H1 (cell line): ENCODE measurements at regions not wholly inside any gene's neighbourhood (a gene's known extent, or its start where the extent isn't known, plus 50 kb on each side); places are given as distances from the start of the nearest gene placed in this dataset.
A peak's percentile ranks its signal among the peaks of the same experiment; 100 is the strongest.

Source experiments
- CTCF ChIA-PET: fragments of 300-600 bp; sonication (Branson Sonifier 250); formaldehyde crosslinking; loops from one replicate; lab custom pipeline; 2021; ENCODE audit not compliant: partially characterized antibody; lab: Charles Lee
- POLR2A ChIA-PET: fragments of 300-600 bp; sonication (Branson Sonifier 250); formaldehyde crosslinking; loops from one replicate; lab custom pipeline; 2021; ENCODE audit warnings: inconsistent platforms; ENCODE audit not compliant: partially characterized antibody; lab: Charles Lee
- DNase-seq, 2 experiments: peaks; one replicate each; pipeline versions ENCODE4 v3.0.0 to v3.0.0-alpha.2; 2010 to 2022; ENCODE audit warnings: low spot score in 2 of 2, low read depth in 1 of 2, mixed read lengths in 1 of 2
- FAIRE-seq: peaks from 2 replicates; lab custom pipeline; 2011; peaks lifted over from hg19 to GRCh38; lab: Jason Lieb, UNC
- H2AFZ ChIP-seq: 2 replicates; pipeline ENCODE4 v1.8.1; 2012; ENCODE audit warnings: low read length, inconsistent platforms
- H2AK5ac ChIP-seq: 2 replicates; pipeline ENCODE4 v1.6.1; 2013; ENCODE audit warnings: low read depth, low read length
- H2BK120ac ChIP-seq: replicated peaks from 2 replicates; pipeline ENCODE3; 2013; ENCODE audit warnings: low read depth, low read length, inconsistent platforms
- H2BK12ac ChIP-seq: 2 replicates; pipeline ENCODE4 v1.6.1; 2013; ENCODE audit warnings: low read depth, low read length
- H2BK15ac ChIP-seq: 2 replicates; pipeline ENCODE4 v1.6.1; 2013; ENCODE audit warnings: low read length
- H2BK20ac ChIP-seq: 2 replicates; pipeline ENCODE4 v1.6.1; 2013; ENCODE audit warnings: low read length
- H2BK5ac ChIP-seq: 2 replicates; pipeline ENCODE4 v1.6.1; 2013; ENCODE audit warnings: low read depth, low read length
- H3K14ac ChIP-seq: 2 replicates; pipeline ENCODE4 v1.6.1; 2013; ENCODE audit warnings: inconsistent platforms; ENCODE audit not compliant: insufficient read length
- H3K18ac ChIP-seq: 2 replicates; pipeline ENCODE4 v1.6.1; 2013; ENCODE audit warnings: low read length; ENCODE audit errors: extremely low read depth
- H3K23ac ChIP-seq: 2 replicates; pipeline ENCODE4 v1.6.1; 2013; ENCODE audit warnings: inconsistent platforms; ENCODE audit not compliant: insufficient read length
- H3K23me2 ChIP-seq: 2 replicates; pipeline ENCODE4 v1.6.1; 2013; ENCODE audit warnings: low read depth, low read length
- H3K27ac ChIP-seq: 2 replicates; pipeline ENCODE4 v1.6.1; 2011; ENCODE audit warnings: low read depth, low read length, inconsistent platforms
- H3K27me3 ChIP-seq, 4 experiments: replicated peaks in 1 of 4; 1 replicate in 1 of 4; 2 replicates in 3 of 4; pipeline versions ENCODE4 v1.6.1 to v1.8.1; 2011 to 2013; ENCODE audit warnings: low read length in 3 of 4, mild to moderate bottlenecking in 3 of 4, inconsistent platforms in 2 of 4, mixed read lengths in 2 of 4, moderate library complexity in 1 of 4; ENCODE audit not compliant: control insufficient read depth in 3 of 4, insufficient read depth in 3 of 4; ENCODE audit errors: extremely low read depth in 1 of 4
- H3K36me3 ChIP-seq, 4 experiments: 2 replicates each; pipeline versions ENCODE4 v1.6.1 to v1.8.1; 2011 to 2013; ENCODE audit warnings: mild to moderate bottlenecking in 4 of 4, low read length in 3 of 4, moderate library complexity in 2 of 4, control low read depth in 1 of 4, inconsistent platforms in 1 of 4; ENCODE audit not compliant: insufficient read depth in 4 of 4, control insufficient read depth in 2 of 4
- H3K4ac ChIP-seq: replicated peaks from 2 replicates; pipeline ENCODE3; 2013; ENCODE audit warnings: low read length, low read depth, mixed read lengths, inconsistent platforms; ENCODE audit not compliant: insufficient read length
- H3K4me1 ChIP-seq, 4 experiments: replicated peaks in 1 of 4; 1 replicate in 1 of 4; 2 replicates in 3 of 4; pipeline versions ENCODE4 v1.6.1 to v1.8.1; 2011 to 2013; ENCODE audit warnings: low read length in 3 of 4, inconsistent platforms in 2 of 4, mixed read lengths in 1 of 4; ENCODE audit not compliant: insufficient read depth in 4 of 4, control insufficient read depth in 3 of 4
- H3K4me2 ChIP-seq, 2 experiments: 2 replicates each; pipeline versions ENCODE4 v1.6.1 to v1.8.1; 2011 to 2013; ENCODE audit warnings: low read depth in 2 of 2, low read length in 2 of 2, control low read depth in 1 of 2, inconsistent platforms in 1 of 2, mild to moderate bottlenecking in 1 of 2; ENCODE audit not compliant: insufficient read depth in 1 of 2
- H3K4me3 ChIP-seq, 4 experiments: fragments of 200-600, 300-600 bp in 1 of 4; sonication (generic), shearing (Covaris generic), sonication (Bioruptor Twin) in 1 of 4; 2 replicates each; pipeline versions ENCODE4 v1.5.1 to v1.8.1; 2011 to 2016; ENCODE audit warnings: low read length in 4 of 4, low read depth in 3 of 4, control low read depth in 2 of 4, inconsistent platforms in 2 of 4, mild to moderate bottlenecking in 2 of 4, mixed read lengths in 1 of 4, moderate library complexity in 1 of 4; ENCODE audit not compliant: insufficient read depth in 2 of 4; ENCODE audit errors: extremely low read depth in 1 of 4
- H3K56ac ChIP-seq: replicated peaks from 2 replicates; pipeline ENCODE3; 2013; ENCODE audit warnings: low read depth, mild to moderate bottlenecking, mixed read lengths, low read length, inconsistent platforms; ENCODE audit not compliant: insufficient read length
- H3K79me1 ChIP-seq: 2 replicates; pipeline ENCODE4 v1.6.1; 2013; ENCODE audit warnings: low read depth, low read length, control low read depth
- H3K79me2 ChIP-seq, 2 experiments: 2 replicates each; pipeline versions ENCODE4 v1.6.1 to v1.8.1; 2012 to 2013; ENCODE audit warnings: low read length in 2 of 2, mild to moderate bottlenecking in 2 of 2, inconsistent platforms in 1 of 2; ENCODE audit not compliant: insufficient read depth in 2 of 2, control insufficient read depth in 1 of 2
- H3K9ac ChIP-seq, 4 experiments: replicated peaks in 1 of 4; 1 replicate in 1 of 4; 2 replicates in 3 of 4; pipeline versions ENCODE4 v1.6.1 to v1.8.1; 2011 to 2013; ENCODE audit warnings: low read depth in 3 of 4, low read length in 3 of 4, control low read depth in 2 of 4, mild to moderate bottlenecking in 2 of 4, moderate library complexity in 2 of 4, inconsistent platforms in 1 of 4; ENCODE audit errors: extremely low read depth in 1 of 4
- H3K9me3 ChIP-seq, 2 experiments: 2 replicates each; pipeline versions ENCODE4 v1.6.1 to v1.8.1; 2012 to 2013; ENCODE audit warnings: mild to moderate bottlenecking in 2 of 2, moderate library complexity in 2 of 2, control low read depth in 1 of 2, inconsistent platforms in 1 of 2, low read depth in 1 of 2, low read length in 1 of 2, mixed read lengths in 1 of 2; ENCODE audit not compliant: insufficient read depth in 2 of 2
- H4K20me1 ChIP-seq, 2 experiments: replicated peaks in 1 of 2; 2 replicates each; pipeline versions ENCODE3 to v1.8.1; 2011 to 2013; ENCODE audit warnings: inconsistent platforms in 2 of 2, low read length in 2 of 2, mild to moderate bottlenecking in 1 of 2; ENCODE audit not compliant: insufficient read depth in 2 of 2, control insufficient read depth in 1 of 2
- H4K5ac ChIP-seq: 2 replicates; pipeline ENCODE4 v1.6.1; 2013; ENCODE audit warnings: low read length, low read depth, mixed read lengths, inconsistent platforms; ENCODE audit not compliant: insufficient read length
- H4K8ac ChIP-seq: 2 replicates; pipeline ENCODE4 v1.8.0; 2013; ENCODE audit warnings: mild to moderate bottlenecking, moderate library complexity, low read length, inconsistent platforms; ENCODE audit not compliant: insufficient read depth; ENCODE audit errors: extremely low read depth
- H4K91ac ChIP-seq: replicated peaks from 2 replicates; pipeline ENCODE3; 2013; ENCODE audit warnings: low read length, mixed read lengths, inconsistent platforms; ENCODE audit not compliant: insufficient read length
- CBX5 ChIP-seq: fragments of 300-800, 300-1000 bp; sonication (generic); IDR thresholded peaks from 2 replicates; pipeline ENCODE4 v1.7.1; 2016; ENCODE audit warnings: antibody characterized with exemption, low read length, low read depth
- FOSL1 ChIP-seq: IDR thresholded peaks from 2 replicates; pipeline ENCODE4 v1.6.1; 2011; ENCODE audit warnings: mild to moderate bottlenecking, low read depth, low read length, moderate library complexity; ENCODE audit not compliant: insufficient read depth
- KDM4A ChIP-seq: IDR thresholded peaks from one replicate; pipeline ENCODE4 v1.7.1; 2012; ENCODE audit warnings: low read depth, mild to moderate bottlenecking, moderate library complexity, low read length, inconsistent platforms; ENCODE audit not compliant: severe bottlenecking
- MAFK ChIP-seq: IDR thresholded peaks from 2 replicates; pipeline ENCODE4 v1.6.1; 2012; ENCODE audit warnings: low read depth, mild to moderate bottlenecking, improper control_type of control experiment, low read length
- SAP30 ChIP-seq: fragments of 300-600 bp; sonication (generic); IDR thresholded peaks from 2 replicates; pipeline ENCODE4 v1.7.1; 2012; ENCODE audit warnings: low read length, moderate library complexity, mild to moderate bottlenecking, inconsistent platforms; ENCODE audit not compliant: insufficient read depth, insufficient replicate concordance
- SIN3A ChIP-seq, 2 experiments: IDR thresholded peaks in 1 of 2; conservative IDR thresholded peaks in 1 of 2; 2 replicates each; pipeline ENCODE4 v1.6.1; 2011 to 2012; ENCODE audit warnings: low read length in 2 of 2, improper control_type of control experiment in 1 of 2, low read depth in 1 of 2, mild to moderate bottlenecking in 1 of 2
- SIRT6 ChIP-seq: IDR thresholded peaks from one replicate; pipeline ENCODE4 v1.7.1; 2012; ENCODE audit warnings: low read length, inconsistent platforms
- TAF7 ChIP-seq: optimal IDR thresholded peaks from 2 replicates; pipeline ENCODE3; 2011; ENCODE audit warnings: low read depth, mild to moderate bottlenecking, inconsistent platforms, low read length, moderate library complexity, borderline replicate concordance
- YY1 ChIP-seq: IDR thresholded peaks from 2 replicates; pipeline ENCODE4 v1.6.1; 2011; ENCODE audit warnings: low read depth, mild to moderate bottlenecking, low read length
- WGBS, 2 experiments: shearing (Covaris generic) in 1 of 2; methylation state at CpG; one replicate each; pipeline versions ENCODE4 v1.1.6 to v1.1.7; 2013 to 2015; ENCODE audit warnings: low lambda C conversion rate in 2 of 2, mixed read lengths in 2 of 2, inconsistent platforms in 1 of 2, low coverage in 1 of 2, missing lambda C conversion rate in 1 of 2; ENCODE audit not compliant: insufficient replicate concordance in 2 of 2, insufficient coverage in 1 of 2, insufficient read length in 1 of 2; ENCODE audit errors: extremely low coverage in 1 of 2, missing lambda C conversion rate in 1 of 2; 5-methylcytosine and 5-hydroxymethylcytosine counted together
- TF ChIP-seq, protein P1 (sequence below): IDR thresholded peaks from 2 replicates; pipeline ENCODE4 v1.6.1; 2012; ENCODE audit warnings: inconsistent platforms
- TF ChIP-seq, protein P2 (sequence below), 3 experiments: IDR thresholded peaks; 1 replicate in 2 of 3; 2 replicates in 1 of 3; pipeline versions ENCODE4 v1.5.1 to v1.6.1; 2011; ENCODE audit warnings: low read length in 3 of 3, mild to moderate bottlenecking in 3 of 3, inconsistent platforms in 2 of 3, low read depth in 1 of 3, moderate library complexity in 1 of 3; ENCODE audit not compliant: insufficient read depth in 1 of 3; ENCODE audit errors: control extremely low read depth in 1 of 3

DNA sequence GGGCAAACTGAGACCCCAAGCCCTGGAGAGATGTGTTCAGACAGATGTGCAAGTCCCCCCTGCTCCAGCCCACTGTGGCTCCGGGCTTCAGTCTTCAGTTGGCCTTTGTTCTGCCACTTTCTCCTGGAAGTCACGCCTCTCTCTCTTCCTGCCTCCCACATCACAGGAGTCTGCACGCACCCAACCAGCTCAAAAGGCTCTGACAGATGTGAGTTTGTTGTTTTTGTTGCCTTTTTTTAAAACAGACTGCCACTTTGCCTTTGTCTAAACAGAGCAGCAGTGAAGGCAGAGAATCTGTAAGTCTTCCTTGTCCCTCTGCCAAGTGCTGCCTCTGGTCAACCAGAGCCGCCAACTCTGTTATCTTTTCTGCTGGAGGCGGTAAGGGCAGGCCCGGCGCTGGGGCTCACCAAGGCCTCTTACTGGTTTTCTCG is 149.7 kb downstream of the TFAP2C start:
- H2BK12ac ChIP-seq, result no peak overlapping the region
- H2BK5ac ChIP-seq, result no peak overlapping the region
- H4K8ac ChIP-seq, result no peak overlapping the region
- no peak overlapping the region for H3K4me2 ChIP-seq
- ChIA-PET CTCF (interaction anchor here (0.8 to 0.9 kb wide), 2 partner anchors 24 to 30 kb away, joined by 3 read pairs; no protein-coding TSS in a partner anchor), POLR2A (interaction anchor here (0.8 kb wide), 1 partner anchor 72 kb away, joined by 3 read pairs; no protein-coding TSS in a partner anchor)
- peak overlapping the region; percentile 61; the same call in 1 of the 2 replicates for H2BK20ac ChIP-seq
- no peak overlapping the region for H2BK15ac ChIP-seq
- H3K4ac ChIP-seq, result no peak overlapping the region
- H3K18ac ChIP-seq, result no peak overlapping the region
- peaks cover 0 to 11% (median 0%) of the 10 kb centered on the region in 4 experiments; a peak in 4 of 7 replicates for H3K4me1 ChIP-seq
- no peak overlapping the region for H3K27ac ChIP-seq
- no peaks in the 10 kb centered on the region for H3K79me1 ChIP-seq
- peak overlapping the region; percentile 73; the same call in 1 of the 2 replicates for H2AFZ ChIP-seq
- H3K27me3 ChIP-seq, result no peaks in the 10 kb centered on the region
- H4K5ac ChIP-seq, result no peak overlapping the region
- no peak overlapping the region for H3K9ac ChIP-seq
- 79% methylated on average over 8 of the region's 8 CpGs; no CpG with 5 or more reads in 1 of the 2 experiments for WGBS, 2 experiments
- no peak overlapping the region for H3K14ac ChIP-seq
- no peak overlapping the region for H4K91ac ChIP-seq
- DNase-seq (peak in 1 of 2 experiments; percentile 56), FAIRE-seq (no peak)
- H3K36me3 ChIP-seq, result no peaks in the 10 kb centered on the region
- H3K9me3 ChIP-seq, result no peaks in the 10 kb centered on the region
- no peaks in the 10 kb centered on the region; the same call in 1 of the 2 replicates for H3K23me2 ChIP-seq
- no peak overlapping the region for H3K23ac ChIP-seq
- no peaks in the 10 kb centered on the region for H4K20me1 ChIP-seq
- no peak overlapping the region for H3K4me3 ChIP-seq
- H3K56ac ChIP-seq, result no peak overlapping the region
- no peak overlapping the region for H2AK5ac ChIP-seq
- H2BK120ac ChIP-seq, result no peak overlapping the region
- H3K79me2 ChIP-seq, result no peaks in the 10 kb centered on the region
- TF ChIP-seq SIN3A (conservative IDR thresholded peaks at IDR 0.05 in 1 of 2, IDR thresholded peaks at IDR 0.05 in 1 of 2; ENCODE audit: low read depth in 1 of 2, low read length in 2 of 2), result no peak
- TF ChIP-seq, protein P1, sequence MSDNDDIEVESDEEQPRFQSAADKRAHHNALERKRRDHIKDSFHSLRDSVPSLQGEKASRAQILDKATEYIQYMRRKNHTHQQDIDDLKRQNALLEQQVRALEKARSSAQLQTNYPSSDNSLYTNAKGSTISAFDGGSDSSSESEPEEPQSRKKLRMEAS, result no peak
- no peak for TF ChIP-seq KDM4A
- TF ChIP-seq, protein P2, sequence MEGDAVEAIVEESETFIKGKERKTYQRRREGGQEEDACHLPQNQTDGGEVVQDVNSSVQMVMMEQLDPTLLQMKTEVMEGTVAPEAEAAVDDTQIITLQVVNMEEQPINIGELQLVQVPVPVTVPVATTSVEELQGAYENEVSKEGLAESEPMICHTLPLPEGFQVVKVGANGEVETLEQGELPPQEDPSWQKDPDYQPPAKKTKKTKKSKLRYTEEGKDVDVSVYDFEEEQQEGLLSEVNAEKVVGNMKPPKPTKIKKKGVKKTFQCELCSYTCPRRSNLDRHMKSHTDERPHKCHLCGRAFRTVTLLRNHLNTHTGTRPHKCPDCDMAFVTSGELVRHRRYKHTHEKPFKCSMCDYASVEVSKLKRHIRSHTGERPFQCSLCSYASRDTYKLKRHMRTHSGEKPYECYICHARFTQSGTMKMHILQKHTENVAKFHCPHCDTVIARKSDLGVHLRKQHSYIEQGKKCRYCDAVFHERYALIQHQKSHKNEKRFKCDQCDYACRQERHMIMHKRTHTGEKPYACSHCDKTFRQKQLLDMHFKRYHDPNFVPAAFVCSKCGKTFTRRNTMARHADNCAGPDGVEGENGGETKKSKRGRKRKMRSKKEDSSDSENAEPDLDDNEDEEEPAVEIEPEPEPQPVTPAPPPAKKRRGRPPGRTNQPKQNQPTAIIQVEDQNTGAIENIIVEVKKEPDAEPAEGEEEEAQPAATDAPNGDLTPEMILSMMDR (IDR thresholded peaks at IDR 0.05; ENCODE audit: control extremely low read depth in 1 of 3, insufficient read depth in 1 of 3, low read depth in 1 of 3, low read length in 3 of 3), result no peak
- no peak for TF ChIP-seq CBX5
- no peak for TF ChIP-seq TAF7
- no peak for TF ChIP-seq YY1
- no peak for TF ChIP-seq SAP30
- TF ChIP-seq MAFK, result no peak
- no peak for TF ChIP-seq FOSL1
- TF ChIP-seq SIRT6, result no peak
